ENCODE measurements at regions not wholly inside any gene's neighbourhood (a gene's known extent, or its start where the extent isn't known, plus 50 kb on each side); places are given as distances from the start of the nearest gene placed in this dataset.
"Not testable (repeated sequence)": the region's sequence is repeated elsewhere in the genome, so short reads cannot be mapped to it uniquely, and the experiment has no call there.

- Histone ChIP-seq H3K9me3 (ENCODE audit: low read depth, low read length) (no peaks in the 10 kb centered on the region), H3K9ac (ENCODE audit: insufficient read length) (no peak overlapping the region), H3K4me3 (no peak overlapping the region), H3K27ac (no peak overlapping the region), H3K36me3 (ENCODE audit: insufficient read depth, low read length) (no peaks in the 10 kb centered on the region)
- TF ChIP-seq FOXP2 (optimal IDR thresholded peaks at IDR 0.05; ENCODE audit: control extremely low read depth, extremely low read length, insufficient read depth) (no peak), EZH2 (IDR thresholded peaks at IDR 0.05) (no peak), POLR2AphosphoS5 (IDR thresholded peaks at IDR 0.05; ENCODE audit: borderline replicate concordance, low read depth, low read length) (no peak)
- no peak for DNase-seq (ENCODE audit: low read depth, low spot score)
Observed at GRCh38 chr2:208880171-208880570, 473.6 kb downstream of the PTH2R start.

GRCh38 chr2:208890486-208890885 lies 483.9 kb downstream of the PTH2R start:
- DNase-seq (ENCODE audit: low read depth, low spot score), result no peak
- Histone ChIP-seq H3K9ac (ENCODE audit: insufficient read length) (no peak overlapping the region), H3K9me3 (ENCODE audit: low read depth, low read length) (no peaks in the 10 kb centered on the region), H3K27ac (no peak overlapping the region), H3K4me3 (no peak overlapping the region), H3K36me3 (ENCODE audit: insufficient read depth, low read length) (no peaks in the 10 kb centered on the region)
- TF ChIP-seq EZH2 (IDR thresholded peaks at IDR 0.05) (no peak), POLR2AphosphoS5 (IDR thresholded peaks at IDR 0.05; ENCODE audit: borderline replicate concordance, low read depth, low read length) (no peak), FOXP2 (optimal IDR thresholded peaks at IDR 0.05; ENCODE audit: control extremely low read depth, extremely low read length, insufficient read depth) (no peak)

GRCh38 chr2:208892203-208892602 lies 485.6 kb downstream of the PTH2R start:
- Histone ChIP-seq H3K9ac (ENCODE audit: insufficient read length) (no peak overlapping the region), H3K36me3 (ENCODE audit: insufficient read depth, low read length) (no peaks in the 10 kb centered on the region), H3K27ac (no peak overlapping the region), H3K9me3 (ENCODE audit: low read depth, low read length) (no peaks in the 10 kb centered on the region), H3K4me3 (no peak overlapping the region)
- DNase-seq (ENCODE audit: low read depth, low spot score), result no peak
- TF ChIP-seq EZH2 (IDR thresholded peaks at IDR 0.05) (no peak), POLR2AphosphoS5 (IDR thresholded peaks at IDR 0.05; ENCODE audit: borderline replicate concordance, low read depth, low read length) (no peak), FOXP2 (optimal IDR thresholded peaks at IDR 0.05; ENCODE audit: control extremely low read depth, extremely low read length, insufficient read depth) (no peak)

GRCh38 chr2:208906330-208906729 lies 499.7 kb downstream of the PTH2R start:
- Histone ChIP-seq H3K27ac (no peak overlapping the region), H3K4me3 (no peak overlapping the region), H3K9me3 (ENCODE audit: low read depth, low read length) (no peaks in the 10 kb centered on the region), H3K36me3 (ENCODE audit: insufficient read depth, low read length) (no peaks in the 10 kb centered on the region), H3K9ac (ENCODE audit: insufficient read length) (no peak overlapping the region)
- no peak for DNase-seq (ENCODE audit: low read depth, low spot score)
- TF ChIP-seq POLR2AphosphoS5 (IDR thresholded peaks at IDR 0.05; ENCODE audit: borderline replicate concordance, low read depth, low read length), result no peak
- TF ChIP-seq EZH2 (IDR thresholded peaks at IDR 0.05), result no peak

GRCh38 chr2:208915401-208915800 lies 508.4 kb upstream of the MAP2 start:
- H3K36me3 ChIP-seq (ENCODE audit: insufficient read depth, low read length), result no peaks in the 10 kb centered on the region
- H3K27ac ChIP-seq, result no peak overlapping the region
- no peaks in the 10 kb centered on the region for H3K9me3 ChIP-seq (ENCODE audit: low read depth, low read length)
- H3K9ac ChIP-seq (ENCODE audit: insufficient read length), result no peak overlapping the region
- no peak for DNase-seq (ENCODE audit: low read depth, low spot score)
- TF ChIP-seq EZH2 (IDR thresholded peaks at IDR 0.05), result no peak
- no peak for TF ChIP-seq POLR2AphosphoS5 (IDR thresholded peaks at IDR 0.05; ENCODE audit: borderline replicate concordance, low read depth, low read length)
- TF ChIP-seq FOXP2 (optimal IDR thresholded peaks at IDR 0.05; ENCODE audit: control extremely low read depth, extremely low read length, insufficient read depth), result no peak
- H3K4me3 ChIP-seq, result no peak overlapping the region

- Histone ChIP-seq H3K4me3 (no peak overlapping the region), H3K9me3 (ENCODE audit: low read depth, low read length) (no peaks in the 10 kb centered on the region), H3K9ac (ENCODE audit: insufficient read length) (no peak overlapping the region), H3K36me3 (ENCODE audit: insufficient read depth, low read length) (no peaks in the 10 kb centered on the region), H3K27ac (no peak overlapping the region)
- TF ChIP-seq FOXP2 (optimal IDR thresholded peaks at IDR 0.05; ENCODE audit: control extremely low read depth, extremely low read length, insufficient read depth), result no peak
- TF ChIP-seq EZH2 (IDR thresholded peaks at IDR 0.05), result no peak
- no peak for DNase-seq (ENCODE audit: low read depth, low spot score)
Observed at GRCh38 chr2:208916881-208917280, 507.0 kb upstream of the MAP2 start.

GRCh38 chr2:208921358-208921757 lies 502.5 kb upstream of the MAP2 start:
- H3K36me3 ChIP-seq (ENCODE audit: insufficient read depth, low read length); H3K4me3 ChIP-seq; H3K27ac ChIP-seq; H3K9ac ChIP-seq (ENCODE audit: insufficient read length); DNase-seq (ENCODE audit: low read depth, low spot score); H3K9me3 ChIP-seq (ENCODE audit: low read depth, low read length): not testable (repeated sequence)

GRCh38 chr2:208927867-208928266 lies 496.0 kb upstream of the MAP2 start:
- no peak overlapping the region for H3K4me3 ChIP-seq
- TF ChIP-seq FOXP2 (optimal IDR thresholded peaks at IDR 0.05; ENCODE audit: control extremely low read depth, extremely low read length, insufficient read depth), result no peak
- no peaks in the 10 kb centered on the region for H3K36me3 ChIP-seq (ENCODE audit: insufficient read depth, low read length)
- H3K9ac ChIP-seq (ENCODE audit: insufficient read length), result no peak overlapping the region
- no peak for DNase-seq (ENCODE audit: low read depth, low spot score)
- no peaks in the 10 kb centered on the region for H3K9me3 ChIP-seq (ENCODE audit: low read depth, low read length)
- H3K27ac ChIP-seq, result no peak overlapping the region

- no peak overlapping the region for H3K9ac ChIP-seq (ENCODE audit: insufficient read length)
- H3K4me3 ChIP-seq, result no peak overlapping the region
- H3K27ac ChIP-seq, result no peak overlapping the region
- TF ChIP-seq EZH2 (IDR thresholded peaks at IDR 0.05), result no peak
- TF ChIP-seq POLR2AphosphoS5 (IDR thresholded peaks at IDR 0.05; ENCODE audit: borderline replicate concordance, low read depth, low read length), result no peak
- no peak for TF ChIP-seq FOXP2 (optimal IDR thresholded peaks at IDR 0.05; ENCODE audit: control extremely low read depth, extremely low read length, insufficient read depth)
- no peaks in the 10 kb centered on the region for H3K9me3 ChIP-seq (ENCODE audit: low read depth, low read length)
- DNase-seq (ENCODE audit: low read depth, low spot score), result no peak
- no peaks in the 10 kb centered on the region for H3K36me3 ChIP-seq (ENCODE audit: insufficient read depth, low read length)
Observed at GRCh38 chr2:208929139-208929864, 494.5 kb upstream of the MAP2 start.
